ENCODE measurements at regions not wholly inside any gene's neighbourhood (a gene's known extent, or its start where the extent isn't known, plus 50 kb on each side); places are given as distances from the start of the nearest gene placed in this dataset.

DNA sequence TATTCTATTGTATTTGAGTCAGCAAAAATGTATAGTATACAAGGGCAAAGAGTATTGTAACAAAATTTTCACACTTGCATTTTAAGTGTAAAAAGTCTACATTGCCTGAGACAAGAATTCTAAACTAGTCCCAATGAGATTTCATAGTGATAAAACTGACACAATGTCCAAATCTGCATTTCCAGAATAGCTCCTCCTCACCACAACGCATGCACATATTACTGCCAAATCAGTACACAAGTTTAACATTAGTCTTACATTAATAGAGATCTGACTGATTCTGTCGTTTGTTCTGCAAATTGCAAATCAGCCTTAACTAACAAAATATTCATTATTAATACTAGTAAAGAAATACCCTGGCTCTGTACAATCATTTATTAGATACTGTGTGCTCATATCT lies 222.2 kb upstream of the NEIL3 start:
- intact Hi-C loops (cut with micrococcal nuclease), result no loop called here
- ATAC-seq (no peak), DNase-seq (no peak)

DNA sequence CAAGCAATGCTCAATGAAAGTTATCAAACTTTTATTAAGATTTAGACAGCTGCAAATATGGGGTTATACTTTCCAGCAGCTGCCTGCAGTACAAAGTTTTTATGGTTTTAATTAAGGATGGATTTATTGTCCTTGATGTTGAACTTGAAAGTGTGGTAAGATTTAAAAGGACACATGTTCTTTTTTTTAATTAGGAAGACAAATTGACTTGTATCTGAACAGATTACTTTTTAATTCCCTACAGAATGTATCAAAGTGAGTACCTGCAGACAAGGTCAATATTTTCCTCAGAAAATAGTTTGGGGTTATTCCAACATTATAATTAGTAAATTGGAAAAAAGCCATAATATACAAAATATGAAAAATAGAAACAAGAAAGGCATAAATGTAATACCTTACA lies 218.2 kb upstream of the NEIL3 start:
- ATAC-seq (no peak), DNase-seq (no peak)
- intact Hi-C loops (cut with micrococcal nuclease), result no loop called here

DNA sequence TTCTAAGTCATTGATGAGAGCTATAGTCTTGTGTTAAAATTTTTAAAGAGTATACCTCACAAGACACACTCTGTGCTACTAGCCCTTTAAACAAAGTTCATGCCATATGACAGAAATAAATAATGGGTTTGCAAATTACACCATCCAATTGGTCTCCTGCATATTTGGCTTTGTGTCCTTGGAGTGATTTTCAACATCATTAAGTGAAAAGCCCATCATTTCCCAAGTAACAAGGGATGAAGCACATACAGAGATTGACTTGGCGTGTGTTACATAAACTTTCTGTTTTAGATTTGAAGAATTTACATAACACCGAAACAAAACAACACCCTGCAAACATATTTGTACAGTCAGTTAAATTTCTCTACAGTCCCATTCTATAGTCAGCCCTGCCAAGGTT lies 216.9 kb upstream of the NEIL3 start:
- ATAC-seq (no peak), DNase-seq (no peak)
- intact Hi-C loops (cut with micrococcal nuclease), result no loop called here

DNA sequence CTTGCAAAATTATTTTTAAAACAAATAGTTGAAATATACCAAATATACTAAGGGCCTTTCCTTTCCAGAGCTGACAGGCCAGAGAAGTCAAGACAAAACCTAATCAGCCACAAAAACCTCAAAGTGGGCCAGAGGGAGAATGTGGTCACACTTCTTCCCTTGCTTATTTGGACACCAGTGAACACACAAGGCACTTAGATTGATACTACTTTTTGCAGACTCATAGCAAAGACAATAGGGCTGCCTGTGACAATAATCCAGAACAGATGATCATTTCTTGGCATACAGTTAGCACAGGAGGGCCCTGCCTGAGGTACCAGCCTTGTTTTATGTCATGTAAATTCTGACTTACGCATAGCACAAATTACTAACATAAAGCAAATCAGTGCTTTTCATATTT lies 215.7 kb upstream of the NEIL3 start:
- DNase-seq (no peak), ATAC-seq (no peak)
- intact Hi-C loops (cut with micrococcal nuclease), result no loop called here

- intact Hi-C loops (cut with micrococcal nuclease), result no loop called here
- no peak for ATAC-seq
- no peak for DNase-seq
These were observed 212.4 kb upstream of the NEIL3 start for GRCh38 chr4:177097291-177097690.

DNA sequence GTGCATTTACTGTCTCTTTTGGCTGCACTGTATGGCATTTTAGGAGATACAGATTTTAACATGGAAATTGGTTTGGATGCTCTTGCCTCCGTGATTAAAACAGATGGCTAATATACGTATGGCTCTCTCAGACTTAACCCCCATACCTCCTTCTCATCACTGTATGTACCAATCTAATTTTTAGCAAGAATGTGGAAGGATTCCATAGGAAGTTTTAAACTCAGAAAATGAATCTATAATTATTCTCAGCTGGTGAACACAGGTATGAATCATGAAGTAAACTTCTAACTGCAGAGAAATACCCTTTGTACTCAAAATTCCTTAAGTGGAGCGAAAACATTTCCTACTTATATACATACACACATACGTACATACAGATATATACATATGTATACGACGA lies 210.5 kb upstream of the NEIL3 start:
- no peak for DNase-seq

DNA sequence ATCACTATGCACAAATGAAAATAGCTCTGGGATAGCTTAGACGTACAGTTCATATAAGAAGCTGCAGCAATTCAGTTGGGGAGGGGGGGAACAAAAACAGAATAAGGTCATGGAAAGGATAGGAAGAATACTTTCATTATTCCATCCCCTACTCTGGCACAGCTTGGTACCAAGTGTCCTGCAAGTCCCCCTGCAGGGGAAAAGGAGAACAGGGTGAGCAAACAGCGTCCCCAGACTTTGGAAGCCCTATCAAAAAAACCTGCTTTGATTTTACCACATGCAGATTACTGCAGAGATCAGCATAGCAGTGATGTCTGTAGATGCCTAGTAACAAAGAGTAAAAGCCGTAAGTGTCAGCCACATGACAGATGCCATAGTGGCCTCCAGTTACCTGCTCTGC lies 209.4 kb upstream of the NEIL3 start:
- no peak for ATAC-seq
- intact Hi-C loops (cut with micrococcal nuclease), result no loop called here
- DNase-seq, result no peak

More for the DNA sequence above, 210.5 kb upstream of the NEIL3 start:
- no peak for ATAC-seq
- intact Hi-C loops (cut with micrococcal nuclease), result no loop called here

DNA sequence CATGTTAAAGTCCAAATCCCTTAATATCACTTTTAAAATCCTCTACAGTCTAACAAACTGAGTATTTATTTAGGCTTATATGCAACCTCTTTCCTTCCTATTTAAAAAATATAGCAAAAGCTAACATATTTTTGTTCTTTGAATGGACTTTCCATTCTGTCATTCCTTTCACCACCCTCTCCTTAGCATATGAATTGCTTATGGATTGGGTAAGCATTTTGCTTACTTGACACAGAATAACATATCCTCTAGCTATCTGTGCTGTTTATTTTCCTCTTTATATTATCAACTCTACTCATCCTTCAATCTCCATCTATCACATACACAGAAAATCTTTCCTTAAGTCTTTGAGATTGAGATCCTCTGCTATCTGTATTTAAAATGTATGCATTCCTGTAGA lies 206.1 kb upstream of the NEIL3 start:
- DNase-seq, result no peak
- ATAC-seq, result no peak
- intact Hi-C loops (cut with micrococcal nuclease), result no loop called here

- DNase-seq (no peak), ATAC-seq (no peak)
- intact Hi-C loops (cut with micrococcal nuclease), result no loop called here
These were observed 204.1 kb upstream of the NEIL3 start for GRCh38 chr4:177105536-177105935.

GRCh38 chr4:177107288-177107921 lies 202.3 kb upstream of the NEIL3 start:
- ATAC-seq (no peak), DNase-seq (no peak)
- intact Hi-C loops (cut with micrococcal nuclease), result no loop called here

GRCh38 chr4:177108708-177109107 lies 201.0 kb upstream of the NEIL3 start:
- ATAC-seq (no peak), DNase-seq (no peak)
- intact Hi-C loops (cut with micrococcal nuclease), result no loop called here

DNA sequence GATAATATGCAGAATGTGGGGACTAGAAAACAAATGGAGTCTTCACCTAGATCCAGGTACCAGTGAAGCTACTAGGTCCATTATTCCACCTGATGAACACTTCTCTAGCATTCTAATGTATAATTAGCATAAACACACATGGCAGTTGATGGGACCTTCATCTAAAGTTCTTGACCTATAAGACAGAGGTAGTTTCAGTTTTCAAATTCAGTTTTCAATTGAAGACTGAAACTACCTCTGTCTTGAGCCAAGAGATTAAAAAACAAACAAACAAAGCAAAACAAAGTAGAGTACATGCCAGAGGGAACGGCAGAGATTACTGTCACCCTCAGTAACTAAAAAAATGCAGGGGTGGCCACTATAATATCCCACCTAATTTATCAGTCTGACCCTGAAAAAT lies 199.9 kb upstream of the NEIL3 start:
- DNase-seq, result no peak
- intact Hi-C loops (cut with micrococcal nuclease), result no loop called here
- ATAC-seq, result no peak

DNA sequence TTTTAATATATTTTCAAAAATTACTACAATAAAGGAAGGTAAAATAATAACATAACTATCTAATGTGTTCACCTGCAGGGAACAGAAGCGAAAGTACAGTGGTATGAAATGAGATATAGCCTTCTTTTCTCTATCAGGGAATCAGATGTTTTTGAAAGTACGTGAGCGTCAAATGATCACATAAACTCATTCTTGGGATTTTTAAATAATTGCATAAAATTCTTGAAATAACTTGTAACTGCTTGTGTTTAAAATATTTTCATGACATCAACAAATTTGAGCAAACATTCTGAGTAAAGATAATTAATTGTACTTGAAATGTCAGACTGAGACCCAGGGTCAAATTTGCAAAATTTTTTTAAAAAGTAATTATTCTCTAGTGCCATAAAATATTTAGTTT lies 193.5 kb upstream of the NEIL3 start:
- ATAC-seq (no peak), DNase-seq (no peak)
- intact Hi-C loops (cut with micrococcal nuclease), result no loop called here

DNA sequence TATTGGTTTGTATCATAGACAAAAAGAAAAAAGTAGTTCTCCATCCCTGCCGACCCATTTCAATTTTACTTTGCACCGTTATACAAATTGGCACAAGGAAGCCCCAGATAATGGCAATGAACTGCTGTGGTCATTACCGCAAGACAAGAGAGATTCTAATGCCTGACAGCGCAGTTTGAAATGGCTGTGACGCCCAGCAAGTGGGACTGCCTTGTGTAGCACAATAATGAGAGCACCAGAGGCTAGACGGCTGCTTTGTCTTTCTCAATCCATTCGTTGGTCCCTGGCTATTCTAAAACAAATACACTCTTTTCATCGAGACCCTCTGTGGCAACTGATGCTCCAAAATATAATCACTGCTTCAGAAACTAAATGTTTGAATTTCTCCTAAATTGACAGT lies 192.4 kb upstream of the NEIL3 start:
- intact Hi-C loops (cut with micrococcal nuclease), result no loop called here
- no peak for ATAC-seq
- DNase-seq, result no peak

DNA sequence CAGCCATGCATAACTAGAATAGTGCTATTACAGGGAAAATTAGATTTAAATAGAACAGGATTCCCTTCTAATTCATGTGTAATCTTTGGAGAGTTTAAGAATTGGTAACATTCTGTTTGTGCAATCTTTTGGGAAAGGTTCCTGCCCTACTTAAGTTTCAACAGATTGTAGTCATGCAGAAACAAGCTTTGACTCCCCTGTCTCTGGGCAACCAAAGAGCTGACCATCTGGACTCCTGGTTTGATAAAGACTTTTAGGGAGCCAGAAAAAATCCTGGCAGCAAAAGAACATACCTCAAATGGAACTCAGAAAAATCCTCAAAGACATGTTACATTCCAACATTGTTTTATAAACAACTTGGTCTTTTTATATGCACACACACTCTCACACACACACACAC lies 191.1 kb upstream of the NEIL3 start:
- no peak for DNase-seq
- intact Hi-C loops (cut with micrococcal nuclease), result no loop called here
- ATAC-seq, result peak; percentile 97

GRCh38 chr4:177119021-177119471 lies 190.6 kb upstream of the NEIL3 start:
- DNase-seq (no peak), ATAC-seq (peak; percentile 54)
- intact Hi-C loops (cut with micrococcal nuclease), result no loop called here

DNA sequence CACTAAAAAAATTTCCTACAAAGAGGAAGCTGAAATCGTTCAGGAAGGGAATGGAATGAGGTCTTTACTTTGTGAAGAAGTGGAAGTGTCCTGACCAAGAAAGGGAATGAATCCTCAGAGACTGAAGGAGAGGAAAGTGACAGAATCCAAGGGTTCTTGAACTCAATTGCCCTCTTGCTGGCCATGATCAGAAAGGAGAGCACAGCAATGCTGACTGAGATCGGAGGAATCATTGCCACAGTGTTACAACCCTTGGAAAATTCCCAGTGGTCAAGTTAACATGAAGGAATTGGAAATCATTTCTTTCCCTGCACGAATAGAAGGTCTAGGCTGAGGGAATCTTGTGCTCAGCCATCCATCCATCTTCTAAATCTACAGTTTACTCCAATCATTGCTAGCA lies 190.0 kb upstream of the NEIL3 start:
- DNase-seq (no peak), ATAC-seq (peak; percentile 52)
- intact Hi-C loops (cut with micrococcal nuclease), result no loop called here

- no peak for ATAC-seq
- intact Hi-C loops (cut with micrococcal nuclease), result no loop called here
These were observed 185.9 kb upstream of the NEIL3 start for GRCh38 chr4:177123811-177124210.

DNA sequence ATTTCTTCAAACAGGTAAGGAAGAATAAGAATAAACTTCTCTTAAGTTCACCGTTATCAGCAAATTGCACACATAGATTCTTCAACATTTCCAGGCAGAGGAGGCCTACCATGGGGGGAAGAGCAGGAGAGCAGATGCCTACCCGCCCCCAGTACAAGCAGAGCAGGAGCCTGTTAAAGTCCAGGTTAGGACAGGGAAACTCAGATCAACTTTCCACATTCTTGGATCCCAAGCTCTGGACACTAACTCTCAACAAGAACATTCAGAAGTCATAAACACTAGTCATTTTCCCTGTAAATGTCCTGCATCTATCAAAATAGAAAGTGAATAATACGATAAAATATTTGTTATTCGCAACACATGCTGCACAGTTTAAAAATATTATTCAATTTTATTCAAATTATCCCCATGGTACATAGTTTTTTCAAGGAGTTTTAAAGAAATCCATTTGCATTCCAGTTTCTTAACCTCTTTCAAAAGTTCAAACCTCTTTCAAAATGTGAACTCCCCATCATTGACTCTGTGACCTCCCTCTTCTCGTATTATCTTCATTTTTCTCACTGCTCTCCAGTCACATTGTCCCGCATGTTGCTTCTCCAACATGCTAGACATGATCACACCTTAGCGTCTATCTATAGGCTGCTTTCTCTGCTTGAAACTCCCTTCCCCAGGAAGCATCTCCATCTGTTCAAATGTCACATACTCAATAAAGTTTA lies 185.2 kb upstream of the NEIL3 start:
- intact Hi-C loops (cut with micrococcal nuclease), result no loop called here
- ATAC-seq (no peak), DNase-seq (no peak)

More at GRCh38 chr4:177123811-177124210, 185.9 kb upstream of the NEIL3 start:
- DNase-seq, result no peak

- no peak for DNase-seq
- ATAC-seq, result no peak
- intact Hi-C loops (cut with micrococcal nuclease), result no loop called here
These were observed 184.0 kb upstream of the NEIL3 start for GRCh38 chr4:177125656-177126055.

DNA sequence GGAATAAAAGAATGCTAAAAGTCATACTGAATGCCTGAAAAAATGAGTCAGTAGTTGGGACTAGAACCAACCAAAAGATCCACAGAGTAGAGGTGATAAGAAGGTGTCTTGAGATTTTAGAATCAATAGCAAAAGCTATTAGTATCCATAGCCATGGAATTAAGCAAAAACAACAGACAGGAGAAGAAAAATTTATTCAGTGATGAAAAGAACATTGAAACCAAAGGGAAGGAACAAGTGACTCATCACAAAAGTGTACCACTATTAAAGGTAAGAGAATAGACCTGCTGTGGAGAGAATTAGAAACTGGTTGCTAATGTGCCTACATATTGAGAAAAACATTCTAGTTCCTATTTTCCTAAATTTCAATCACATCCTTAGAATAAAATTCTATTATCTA lies 182.0 kb upstream of the NEIL3 start:
- intact Hi-C loops (cut with micrococcal nuclease), result no loop called here
- DNase-seq (no peak), ATAC-seq (no peak)
